Activated CD4-positive, alpha-beta memory T cell treated with anti-CD3 and anti-CD28 coated beads for 36 hours (primary cell): ENCODE measurements at regions not wholly inside any gene's neighbourhood (a gene's known extent, or its start where the extent isn't known, plus 50 kb on each side); places are given as distances from the start of the nearest gene placed in this dataset.
A peak's percentile ranks its signal among the peaks of the same experiment; 100 is the strongest.

Source experiments
- CTCF ChIA-PET: fragments of 350-600 bp; sonication (Branson Sonifier 250); formaldehyde crosslinking; loops from one replicate; lab custom pipeline; 2021; ENCODE audit warnings: antibody characterized with exemption, inconsistent platforms; lab: Charles Lee
- POLR2A ChIA-PET: fragments of 350-600 bp; sonication (Branson Sonifier 250); formaldehyde crosslinking; loops from one replicate; lab custom pipeline; 2021; ENCODE audit warnings: antibody characterized with exemption; lab: Charles Lee
- DNase-seq: peaks from one replicate; pipeline ENCODE4 v3.0.0-alpha.2; 2020
- H3K27ac Mint-ChIP-seq: one replicate; pipeline ENCODE4 v1.8.0; 2021; ENCODE audit warnings: mixed read lengths
- H3K27me3 Mint-ChIP-seq: one replicate; pipeline ENCODE4 v1.8.0; 2021; ENCODE audit warnings: mixed read lengths
- H3K36me3 Mint-ChIP-seq: one replicate; pipeline ENCODE4 v1.8.0; 2021; ENCODE audit warnings: mixed read lengths
- H3K4me1 Mint-ChIP-seq: one replicate; pipeline ENCODE4 v1.8.0; 2021; ENCODE audit warnings: low read depth, mixed read lengths
- H3K4me3 Mint-ChIP-seq: one replicate; pipeline ENCODE4 v1.8.0; 2021; ENCODE audit warnings: mild to moderate bottlenecking, mixed read lengths
- H3K9me3 Mint-ChIP-seq: one replicate; pipeline ENCODE4 v1.8.0; 2021; ENCODE audit warnings: mixed read lengths
- intact Hi-C: fragments of 100-400 bp; cut with micrococcal nuclease; formaldehyde crosslinking; loops from one replicate; pipeline ENCODE4 v1.15.1; 2023

DNA sequence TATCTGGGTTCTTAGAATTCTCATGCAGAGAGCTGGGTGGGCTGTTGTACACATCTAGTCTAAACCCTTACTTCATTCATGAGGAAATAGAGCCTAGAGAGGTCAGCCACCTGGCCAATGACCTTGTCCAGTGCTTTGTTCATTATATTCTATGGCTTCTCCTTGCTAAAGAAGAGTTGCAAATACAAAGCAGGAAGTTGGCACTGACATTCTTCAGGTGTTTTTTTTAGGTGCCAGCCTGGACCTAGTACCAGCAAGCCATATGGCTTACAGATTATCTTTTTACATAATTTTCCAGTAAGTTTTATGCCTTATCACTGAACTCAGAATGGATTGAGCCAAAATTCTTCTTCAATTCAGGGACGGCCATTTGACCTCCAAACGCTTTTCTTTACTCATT is 54.7 kb upstream of the PGM2 start:
- intact Hi-C loops, result no loop called here
- no peak overlapping the region for H3K4me3 Mint-ChIP-seq
- no peaks in the 10 kb centered on the region for H3K36me3 Mint-ChIP-seq
- DNase-seq, result no peak
- ChIA-PET POLR2A (no interaction called here), CTCF (interaction anchor here (0.6 kb wide), 1 partner anchor 949 kb away, joined by 4 read pairs; no protein-coding TSS in a partner anchor)
- no peak overlapping the region for H3K27ac Mint-ChIP-seq
- no peaks in the 10 kb centered on the region for H3K9me3 Mint-ChIP-seq
- H3K4me1 Mint-ChIP-seq, result no peaks in the 10 kb centered on the region
- H3K27me3 Mint-ChIP-seq, result no peaks in the 10 kb centered on the region

DNA sequence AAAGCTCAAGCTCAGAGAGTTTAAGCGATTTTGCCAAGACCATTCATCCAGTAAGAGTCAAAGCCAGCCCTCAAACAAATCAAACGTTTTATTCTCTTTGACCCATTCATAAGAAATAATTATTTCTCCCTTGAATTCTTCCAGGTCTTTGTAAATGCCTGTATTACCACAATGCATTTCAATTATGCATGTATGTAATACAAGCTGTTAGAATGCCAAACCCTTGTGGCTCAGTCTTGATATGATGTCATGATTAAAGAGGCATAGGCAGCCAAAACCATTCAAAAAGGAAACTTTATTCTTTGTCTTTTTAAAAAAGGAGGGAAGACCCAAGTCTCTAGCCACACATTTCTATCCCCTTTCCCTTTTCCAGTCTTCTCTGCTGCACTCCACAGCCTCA is 56.5 kb upstream of the PGM2 start:
- peaks cover 6% of the 10 kb centered on the region for H3K4me1 Mint-ChIP-seq
- H3K4me3 Mint-ChIP-seq, result no peak overlapping the region
- no peaks in the 10 kb centered on the region for H3K27me3 Mint-ChIP-seq
- ChIA-PET POLR2A (no interaction called here), CTCF (no interaction called here)
- no peak overlapping the region for H3K27ac Mint-ChIP-seq
- intact Hi-C loops, result no loop called here
- no peaks in the 10 kb centered on the region for H3K36me3 Mint-ChIP-seq
- H3K9me3 Mint-ChIP-seq, result no peaks in the 10 kb centered on the region
- DNase-seq, result no peak

DNA sequence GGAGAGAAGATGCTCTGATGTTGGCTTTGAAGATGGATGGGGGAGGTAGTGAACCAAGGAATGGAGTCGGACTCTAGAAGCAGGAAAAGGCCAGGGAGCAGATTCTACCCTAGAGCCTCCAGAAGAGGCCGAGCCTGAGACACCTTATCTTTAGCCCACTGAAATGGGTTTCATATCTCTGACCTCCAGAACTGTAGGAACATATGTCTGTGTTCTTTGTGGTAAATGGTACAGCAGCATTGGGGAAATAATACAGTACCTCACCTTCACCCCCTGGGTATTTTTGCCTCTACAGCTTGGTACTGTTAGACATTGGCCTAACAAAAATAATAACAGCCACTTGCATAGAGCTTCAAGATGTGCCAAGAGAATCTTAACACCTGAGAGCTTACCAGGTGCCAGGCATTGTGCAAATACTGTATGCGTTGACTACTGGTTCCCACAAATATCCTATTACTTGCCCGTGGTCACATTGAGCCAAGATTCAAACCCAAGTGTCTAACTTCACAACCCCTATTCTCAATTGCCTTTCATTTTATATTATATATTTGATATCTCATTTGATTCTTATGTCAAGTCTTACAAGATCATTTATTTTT is 57.0 kb upstream of the PGM2 start:
- no peaks in the 10 kb centered on the region for H3K27me3 Mint-ChIP-seq
- ChIA-PET CTCF (no interaction called here), POLR2A (no interaction called here)
- no peak overlapping the region for H3K27ac Mint-ChIP-seq
- H3K9me3 Mint-ChIP-seq, result no peaks in the 10 kb centered on the region
- no peaks in the 10 kb centered on the region for H3K36me3 Mint-ChIP-seq
- no peak overlapping the region for H3K4me3 Mint-ChIP-seq
- H3K4me1 Mint-ChIP-seq, result peaks cover 6% of the 10 kb centered on the region
- DNase-seq, result no peak
- intact Hi-C loops, result no loop called here

DNA sequence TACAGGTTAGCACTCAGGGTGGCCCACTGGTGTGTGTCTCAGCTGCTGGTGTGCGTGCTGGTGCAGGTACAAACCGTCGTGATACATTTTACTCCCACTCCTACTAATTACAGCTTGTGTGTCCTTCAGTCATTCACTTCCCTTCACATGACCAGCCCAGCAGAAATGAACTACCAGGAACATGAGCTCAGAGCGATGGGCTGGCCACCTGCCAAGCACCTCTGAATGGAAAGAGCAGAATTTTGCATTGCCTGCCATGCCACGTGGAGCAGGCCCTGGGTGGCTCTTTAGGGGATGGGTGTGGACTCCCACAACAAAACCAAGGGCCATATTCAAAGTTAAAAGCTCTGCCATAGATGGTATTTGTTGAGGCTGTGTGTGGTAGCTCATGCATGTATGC is 58.9 kb upstream of the PGM2 start:
- ChIA-PET CTCF (interaction anchor here (0.6 to 2.0 kb wide), 2 partner anchors 164 to 322 kb away, joined by 3 to 9 read pairs; no protein-coding TSS in a partner anchor), POLR2A (interaction anchor here (0.6 to 0.7 kb wide), 2 partner anchors 31 to 1560 kb away, joined by 3 read pairs; no protein-coding TSS in a partner anchor)
- H3K4me3 Mint-ChIP-seq, result no peak overlapping the region
- DNase-seq, result peak; percentile 17
- H3K27ac Mint-ChIP-seq, result no peak overlapping the region
- H3K4me1 Mint-ChIP-seq, result peaks cover 6% of the 10 kb centered on the region
- intact Hi-C loops, result no loop called here
- H3K36me3 Mint-ChIP-seq, result no peaks in the 10 kb centered on the region
- no peaks in the 10 kb centered on the region for H3K27me3 Mint-ChIP-seq
- no peaks in the 10 kb centered on the region for H3K9me3 Mint-ChIP-seq

DNA sequence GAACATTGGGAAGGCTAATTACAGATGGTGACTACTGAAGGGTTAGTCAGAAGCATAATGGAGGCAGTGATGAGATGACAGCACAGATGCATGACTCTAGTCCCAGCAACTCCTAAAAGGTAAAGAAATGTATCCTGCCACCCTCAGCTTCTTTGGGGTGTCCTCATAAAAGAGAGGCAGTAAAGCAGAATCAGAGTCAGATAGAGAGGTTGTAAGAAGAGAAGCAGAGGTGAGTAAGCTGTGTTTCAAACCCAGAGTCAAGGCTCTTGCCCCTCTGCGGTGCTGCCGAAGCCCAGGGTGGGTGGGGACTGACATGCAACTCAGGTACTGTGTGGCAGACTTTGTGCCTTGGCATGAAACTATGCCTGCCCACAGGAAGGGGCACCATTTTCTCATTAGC is 59.5 kb upstream of the PGM2 start:
- Mint-ChIP-seq H3K27ac (no peak overlapping the region), H3K9me3 (no peaks in the 10 kb centered on the region), H3K4me3 (no peak overlapping the region), H3K36me3 (no peaks in the 10 kb centered on the region), H3K4me1 (peaks cover 6% of the 10 kb centered on the region), H3K27me3 (no peaks in the 10 kb centered on the region)
- DNase-seq, result no peak
- intact Hi-C loops, result no loop called here
- POLR2A ChIA-PET, result interaction anchor here (0.7 kb wide), 1 partner anchor 31 kb away, joined by 3 read pairs; no protein-coding TSS in a partner anchor
- CTCF ChIA-PET, result interaction anchor here (2.0 kb wide), 1 partner anchor 164 kb away, joined by 9 read pairs; no protein-coding TSS in a partner anchor

DNA sequence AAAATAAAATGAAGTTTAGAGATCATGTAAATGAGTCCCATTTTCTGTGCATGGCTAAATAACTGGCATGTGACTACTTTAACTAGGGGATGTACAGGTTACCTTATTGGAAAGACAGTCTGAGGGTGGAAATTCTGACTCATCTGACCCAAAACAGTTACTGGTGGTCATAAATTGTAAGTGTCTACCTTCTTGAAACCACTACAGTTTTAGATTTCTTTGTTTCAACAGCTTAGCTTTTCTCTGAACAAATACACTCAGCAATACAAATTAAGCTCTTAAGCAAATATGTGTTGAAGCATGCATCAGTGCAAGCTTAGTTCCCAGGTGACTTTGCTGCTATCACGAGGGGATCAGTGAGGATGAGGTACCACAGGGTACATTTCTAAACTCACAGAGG is 60.7 kb upstream of the PGM2 start:
- Mint-ChIP-seq H3K4me1 (peaks cover 6% of the 10 kb centered on the region), H3K4me3 (no peak overlapping the region), H3K27me3 (no peaks in the 10 kb centered on the region), H3K27ac (peak overlapping the region; percentile 14), H3K36me3 (no peaks in the 10 kb centered on the region), H3K9me3 (no peaks in the 10 kb centered on the region)
- intact Hi-C loops, result loop anchor here (2.0 kb wide), 1 partner anchor 49 kb away; no protein-coding TSS in a partner anchor
- DNase-seq, result no peak
- ChIA-PET POLR2A (no interaction called here), CTCF (interaction anchor here (0.5 to 1.7 kb wide), 3 partner anchors 89 to 991 kb away, joined by 3 to 5 read pairs (median 4); no protein-coding TSS in a partner anchor)

DNA sequence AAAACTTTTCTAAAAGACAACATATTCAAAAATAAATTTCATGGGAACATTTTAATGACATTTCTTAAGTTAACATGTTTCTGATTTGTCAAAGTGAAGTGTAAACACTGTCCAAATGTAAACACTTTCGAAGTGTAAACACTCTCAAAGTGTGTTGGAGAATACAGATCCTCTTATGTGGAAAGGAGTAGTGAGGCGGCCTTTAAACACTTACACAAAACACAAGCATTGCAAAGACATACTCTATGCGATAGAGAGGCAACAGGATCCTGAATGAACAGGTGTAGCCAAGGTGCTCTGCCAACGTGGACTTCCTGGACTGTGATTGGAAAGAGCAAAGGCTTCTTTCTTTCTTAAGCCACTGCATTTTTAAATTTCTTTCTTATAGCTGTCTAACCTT is 62.7 kb upstream of the PGM2 start:
- ChIA-PET CTCF (no interaction called here), POLR2A (no interaction called here)
- intact Hi-C loops, result loop anchor here (2.0 kb wide), 1 partner anchor 47 kb away; no protein-coding TSS in a partner anchor
- Mint-ChIP-seq H3K9me3 (no peaks in the 10 kb centered on the region), H3K36me3 (no peaks in the 10 kb centered on the region), H3K4me3 (no peak overlapping the region), H3K4me1 (peaks cover 6% of the 10 kb centered on the region), H3K27ac (no peak overlapping the region), H3K27me3 (peaks cover 2% of the 10 kb centered on the region)
- DNase-seq, result no peak

DNA sequence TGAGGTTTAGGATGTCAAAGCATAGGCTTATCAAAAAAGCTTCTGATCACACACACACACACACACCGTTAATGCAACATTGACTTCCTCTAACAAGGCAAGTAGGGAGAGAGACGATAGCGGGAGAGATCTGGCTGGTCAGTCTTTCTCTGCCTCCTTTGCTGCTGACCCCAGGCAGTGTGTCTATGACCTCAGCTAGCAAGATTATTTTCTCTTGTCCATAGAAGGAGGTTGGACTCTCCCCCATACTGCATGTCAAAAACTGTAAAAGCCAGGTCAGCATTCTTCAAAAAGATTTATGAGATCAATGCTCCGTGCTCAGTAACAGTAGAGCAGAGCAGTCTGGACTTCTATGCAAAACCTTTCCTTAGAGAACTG is 63.5 kb upstream of the PGM2 start:
- ChIA-PET POLR2A (no interaction called here), CTCF (no interaction called here)
- Mint-ChIP-seq H3K4me3 (no peak overlapping the region), H3K9me3 (no peaks in the 10 kb centered on the region), H3K36me3 (no peaks in the 10 kb centered on the region), H3K27ac (no peak overlapping the region), H3K4me1 (peaks cover 6% of the 10 kb centered on the region), H3K27me3 (peaks cover 2% of the 10 kb centered on the region)
- intact Hi-C loops, result no loop called here
- no peak for DNase-seq

DNA sequence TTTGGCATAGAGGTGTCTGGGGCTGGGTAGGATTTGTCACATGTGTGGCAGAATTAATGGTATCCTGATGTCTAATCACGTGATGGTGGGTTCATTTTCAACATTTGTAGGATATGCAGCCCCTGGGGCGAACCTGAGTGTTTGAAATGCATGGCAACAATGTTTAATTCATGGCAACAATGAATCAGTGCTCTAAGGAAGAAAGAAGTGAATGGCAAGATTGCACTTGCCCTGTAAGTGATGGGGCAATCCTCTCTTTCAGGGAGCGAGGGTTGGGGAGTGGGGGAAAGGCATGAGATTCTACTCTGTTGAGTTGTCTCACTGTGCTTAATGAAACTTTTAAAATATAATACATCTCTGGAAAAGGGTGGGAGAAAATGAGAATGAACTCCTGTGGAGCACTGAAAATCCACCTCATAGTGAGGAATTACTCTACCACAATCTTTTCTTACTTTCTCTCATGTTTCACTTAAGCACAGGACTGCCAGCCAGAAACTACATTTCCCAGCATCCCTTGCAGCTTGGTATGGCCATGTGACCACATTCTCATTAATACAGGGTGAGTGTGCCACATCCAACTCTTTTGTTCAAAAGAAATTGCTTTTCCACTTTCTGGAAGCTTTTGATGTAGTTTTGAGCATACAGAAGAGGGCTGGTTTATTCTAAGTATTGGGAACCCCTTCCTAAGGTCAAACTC is 64.0 kb upstream of the PGM2 start:
- no peaks in the 10 kb centered on the region for H3K36me3 Mint-ChIP-seq
- peak; percentile 28 for DNase-seq
- peaks cover 2% of the 10 kb centered on the region for H3K27me3 Mint-ChIP-seq
- H3K4me3 Mint-ChIP-seq, result no peak overlapping the region
- ChIA-PET CTCF (no interaction called here), POLR2A (no interaction called here)
- intact Hi-C loops, result no loop called here
- H3K9me3 Mint-ChIP-seq, result no peaks in the 10 kb centered on the region
- no peak overlapping the region for H3K27ac Mint-ChIP-seq
- H3K4me1 Mint-ChIP-seq, result peaks cover 6% of the 10 kb centered on the region

DNA sequence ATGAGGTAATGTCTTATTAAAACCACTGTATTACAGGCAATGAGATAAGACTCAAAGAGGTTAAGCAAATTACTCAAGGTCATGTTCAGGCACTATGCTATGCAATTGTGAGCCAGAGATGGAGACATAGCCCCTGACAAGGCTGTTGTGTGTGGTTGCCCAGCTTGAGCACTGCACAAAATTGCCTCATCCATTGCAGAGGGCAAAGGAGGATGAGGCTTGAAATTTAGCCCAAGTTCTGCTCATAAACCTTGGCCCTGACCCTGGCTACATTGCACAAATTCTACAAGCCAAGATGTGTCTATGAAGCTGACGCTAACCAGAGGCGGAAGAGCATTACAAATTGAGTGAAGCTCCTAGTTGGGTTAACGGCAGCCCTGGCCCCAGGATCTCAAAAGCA is 65.6 kb upstream of the PGM2 start:
- no peak for DNase-seq
- Mint-ChIP-seq H3K9me3 (no peaks in the 10 kb centered on the region), H3K27ac (no peak overlapping the region), H3K36me3 (no peaks in the 10 kb centered on the region), H3K4me3 (no peak overlapping the region), H3K4me1 (peaks cover 4% of the 10 kb centered on the region), H3K27me3 (peaks cover 2% of the 10 kb centered on the region)
- ChIA-PET POLR2A (no interaction called here), CTCF (no interaction called here)
- intact Hi-C loops, result no loop called here

DNA sequence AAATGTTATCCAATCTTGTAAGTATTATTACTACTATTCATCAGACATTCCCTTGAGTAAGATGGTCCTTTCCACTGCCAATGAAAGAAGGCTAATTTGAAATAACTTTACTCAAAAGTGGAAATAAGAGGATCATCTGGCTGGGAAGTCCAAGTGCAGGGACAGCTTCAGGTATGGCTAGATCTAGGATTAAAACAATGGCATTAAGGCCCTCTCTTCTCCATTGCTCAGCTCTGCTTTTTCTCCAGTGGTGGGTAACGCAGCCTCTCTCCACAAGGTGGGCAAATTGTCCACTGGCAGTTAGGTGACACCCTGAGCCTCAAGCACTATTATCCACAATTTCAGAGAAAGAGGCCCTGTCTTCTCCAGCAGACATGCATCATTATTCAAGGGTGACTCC is 66.7 kb upstream of the PGM2 start:
- POLR2A ChIA-PET, result no interaction called here
- CTCF ChIA-PET, result no interaction called here
- Mint-ChIP-seq H3K27ac (no peak overlapping the region), H3K27me3 (peaks cover 2% of the 10 kb centered on the region), H3K4me1 (no peaks in the 10 kb centered on the region), H3K9me3 (no peaks in the 10 kb centered on the region), H3K36me3 (no peaks in the 10 kb centered on the region), H3K4me3 (no peak overlapping the region)
- no peak for DNase-seq
- intact Hi-C loops, result no loop called here

DNA sequence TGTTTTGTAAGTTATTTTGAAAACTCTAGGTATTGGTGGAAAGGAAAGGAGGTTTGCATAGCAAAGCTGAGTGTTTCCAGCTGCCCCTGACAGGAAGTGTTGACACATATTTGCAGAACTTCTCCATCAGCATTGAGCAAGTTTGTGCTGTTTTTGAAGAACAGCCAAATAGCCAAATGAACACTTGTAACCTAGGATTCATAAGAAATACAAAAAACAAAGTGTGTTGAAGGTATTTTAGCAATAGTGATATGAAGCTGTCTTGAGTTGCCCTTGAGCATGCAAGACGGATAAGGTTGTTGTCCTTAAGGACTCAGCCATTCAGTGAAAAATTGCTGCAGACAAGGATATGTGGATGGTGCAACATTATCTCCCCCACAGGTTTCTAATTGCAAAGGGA is 68.3 kb upstream of the PGM2 start:
- Mint-ChIP-seq H3K4me3 (no peak overlapping the region), H3K27me3 (peaks cover 5% of the 10 kb centered on the region), H3K4me1 (peaks cover 6% of the 10 kb centered on the region), H3K36me3 (no peaks in the 10 kb centered on the region), H3K9me3 (no peaks in the 10 kb centered on the region), H3K27ac (no peak overlapping the region)
- ChIA-PET CTCF (interaction anchor here (1.2 kb wide), 1 partner anchor 19 kb away, joined by 3 read pairs; no protein-coding TSS in a partner anchor), POLR2A (no interaction called here)
- no peak for DNase-seq
- intact Hi-C loops, result no loop called here
